GM18519 (cell line): ENCODE measurements at regions not wholly inside any gene's neighbourhood (a gene's known extent, or its start where the extent isn't known, plus 50 kb on each side); places are given as distances from the start of the nearest gene placed in this dataset.
"Not testable (repeated sequence)": the region's sequence is repeated elsewhere in the genome, so short reads cannot be mapped to it uniquely, and the experiment has no call there.

Experiments
- ATAC-seq: cut with Tn5 transposase; IDR thresholded peaks from one replicate; pipeline ENCODE4 v1.9.1; 2021; ENCODE audit warnings: mild to moderate bottlenecking, moderate library complexity; ENCODE audit not compliant: unreplicated experiment, low FRiP score

DNA sequence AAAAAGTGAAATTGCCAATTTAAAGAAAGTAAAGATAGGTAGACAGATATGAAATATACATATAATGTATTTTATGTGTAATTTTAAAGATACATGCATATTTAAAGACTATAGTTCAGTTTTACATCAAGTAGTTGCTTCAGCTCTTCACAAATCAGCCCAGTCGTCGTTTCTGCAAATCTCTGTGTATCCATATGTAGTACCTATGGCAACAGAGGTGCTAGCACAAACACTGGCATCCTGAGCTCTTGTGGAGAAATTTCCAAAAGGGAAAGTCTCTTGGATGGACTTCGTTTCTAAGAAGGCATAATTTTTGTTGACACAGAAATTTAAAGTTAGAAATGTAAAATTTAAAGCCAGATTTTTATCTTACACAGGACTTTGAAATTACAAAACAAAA lies 1284.7 kb downstream of the ROBO1 start:
- ATAC-seq: no peak

DNA sequence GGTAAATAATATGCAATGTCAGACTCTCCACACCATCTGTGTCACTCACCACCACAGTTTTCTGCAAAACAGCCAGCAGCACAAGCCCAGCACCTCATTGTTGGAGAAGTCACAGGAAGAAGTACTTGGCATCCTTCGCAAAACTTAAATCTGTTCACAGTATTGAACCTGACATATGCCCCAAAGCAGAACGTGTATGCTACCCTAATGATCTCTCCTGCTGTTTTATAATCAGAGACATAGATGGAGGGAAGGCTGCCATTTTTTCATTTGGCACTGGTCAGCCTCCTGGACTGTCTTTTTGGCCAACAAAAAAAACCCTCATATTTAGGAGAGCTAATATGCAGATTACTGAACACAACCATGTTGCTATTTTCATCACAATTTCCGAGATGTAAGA lies 1272.9 kb downstream of the ROBO1 start:
- ATAC-seq: no peak

DNA sequence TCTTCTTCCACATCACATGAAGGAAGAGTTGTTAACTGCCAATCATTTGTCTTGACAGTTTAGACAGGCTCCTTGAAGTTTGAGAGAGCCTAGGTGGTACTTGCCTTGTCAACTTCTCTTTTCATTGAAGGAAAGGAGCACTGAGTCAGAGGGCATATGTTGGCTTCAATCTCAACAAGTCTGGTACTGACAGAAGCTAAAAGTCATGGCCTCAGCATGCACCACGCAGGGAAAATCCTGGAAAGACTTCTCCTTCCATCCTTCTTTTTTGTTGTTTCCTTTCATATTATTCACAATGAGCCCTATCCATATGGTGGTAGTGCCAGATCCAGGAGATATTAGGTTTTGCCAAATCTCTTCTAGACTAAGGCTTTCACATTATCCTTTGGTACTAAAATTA lies 1272.5 kb downstream of the ROBO1 start:
- no peak for ATAC-seq

DNA sequence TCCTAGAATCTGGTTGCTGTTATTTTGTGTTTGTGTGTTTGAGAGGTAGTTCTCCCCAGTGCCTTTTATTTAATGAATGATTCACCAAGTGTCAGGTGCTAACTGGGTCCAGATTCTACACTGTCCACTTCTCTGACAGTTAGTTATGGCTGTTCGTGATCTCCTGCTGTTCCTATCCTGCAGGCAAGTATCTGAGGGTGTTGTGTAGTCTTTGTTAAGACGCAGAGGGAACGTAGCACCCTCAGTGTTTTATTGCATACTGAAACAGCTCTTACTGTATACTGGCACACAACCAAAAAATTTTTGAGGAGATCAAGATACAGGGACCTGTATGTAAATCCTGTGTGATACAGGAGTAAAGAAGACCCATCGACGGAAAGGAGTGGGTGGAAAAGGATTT lies 1271.3 kb downstream of the ROBO1 start:
- ATAC-seq: no peak

DNA sequence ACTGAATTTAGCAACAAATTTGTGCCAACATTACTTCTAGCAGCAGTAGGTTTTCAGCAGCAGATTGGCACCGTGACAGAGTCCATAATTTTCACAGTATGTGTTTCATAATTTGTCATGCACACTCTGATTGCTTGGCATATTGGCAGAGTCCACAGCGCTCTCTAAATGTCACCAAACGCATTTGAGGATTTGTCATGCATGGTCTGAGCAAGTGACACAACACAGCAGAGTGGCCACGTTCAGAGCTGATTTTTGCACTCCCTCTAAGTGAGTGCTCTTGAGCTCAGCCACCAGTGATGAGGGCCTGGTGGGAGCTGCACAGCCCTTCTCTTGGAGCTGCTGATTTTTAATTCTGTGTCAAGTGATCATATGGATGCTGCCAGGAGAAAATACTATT lies 1270.8 kb downstream of the ROBO1 start:
- ATAC-seq: no peak

DNA sequence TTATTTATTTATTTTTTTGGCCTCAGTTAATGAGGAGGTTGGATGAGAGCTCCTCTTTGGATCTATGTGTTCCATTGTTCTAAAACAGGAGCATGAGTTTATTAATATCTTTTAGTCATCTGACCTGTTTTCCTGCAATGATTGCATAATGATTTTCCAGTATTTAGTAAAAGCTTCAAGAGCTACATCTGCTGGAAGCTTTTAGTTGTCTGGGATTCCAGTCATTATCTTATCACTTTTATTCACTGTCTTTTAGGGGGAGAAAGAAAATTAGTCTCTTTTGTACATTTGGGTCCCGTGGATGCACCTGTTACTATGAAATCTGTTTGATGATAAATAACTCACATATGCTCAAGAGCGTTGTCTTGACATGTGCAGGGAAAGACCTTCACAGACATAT lies 1270.0 kb downstream of the ROBO1 start:
- ATAC-seq: no peak

DNA sequence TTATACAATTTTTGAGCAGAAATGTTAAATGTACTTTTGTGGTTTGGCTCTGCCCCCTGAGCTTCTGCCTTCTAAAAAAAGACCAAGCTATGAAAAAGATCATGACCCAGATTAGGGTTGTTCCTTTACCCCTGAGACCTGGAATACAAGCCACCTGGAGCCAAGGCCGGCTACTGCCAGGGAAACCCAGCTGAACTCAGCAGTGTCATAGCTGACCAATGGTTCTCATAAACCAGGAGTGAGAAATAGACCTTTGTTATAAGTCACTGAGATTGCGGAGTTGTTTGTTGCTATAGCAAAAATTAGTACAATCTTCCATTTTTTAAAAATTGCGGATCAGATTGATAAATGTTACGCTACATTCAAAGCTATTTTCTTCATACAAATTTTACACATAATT lies 1261.7 kb downstream of the ROBO1 start:
- no peak for ATAC-seq

DNA sequence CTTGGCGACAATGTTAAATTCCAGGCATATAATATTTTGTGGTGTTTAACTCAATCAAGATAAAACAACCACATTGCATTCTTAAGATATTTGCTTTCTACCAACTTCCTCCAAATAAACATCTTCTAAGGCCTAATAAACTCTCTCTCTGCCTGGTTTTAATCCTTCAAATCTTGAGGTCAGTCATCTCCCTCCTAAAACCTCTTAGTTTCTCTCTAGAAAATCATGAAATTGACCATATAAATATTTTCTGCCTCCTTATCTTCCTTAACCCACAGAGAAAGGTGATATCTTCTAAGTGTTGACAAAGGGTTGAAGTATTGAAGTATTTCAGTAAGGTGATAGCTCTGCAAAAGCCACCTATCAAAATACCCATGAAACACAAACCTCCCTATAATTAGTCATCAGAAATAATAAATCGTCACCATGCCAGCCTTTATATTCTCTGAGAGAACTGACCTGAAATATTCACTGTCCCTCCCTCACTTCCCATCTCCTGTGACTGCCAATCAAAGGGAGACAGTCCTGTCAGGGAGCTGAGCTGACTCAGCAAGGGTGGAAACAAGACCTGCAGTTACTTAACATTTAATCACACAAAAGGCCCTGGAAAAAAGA lies 1261.1 kb downstream of the ROBO1 start:
- no peak for ATAC-seq

DNA sequence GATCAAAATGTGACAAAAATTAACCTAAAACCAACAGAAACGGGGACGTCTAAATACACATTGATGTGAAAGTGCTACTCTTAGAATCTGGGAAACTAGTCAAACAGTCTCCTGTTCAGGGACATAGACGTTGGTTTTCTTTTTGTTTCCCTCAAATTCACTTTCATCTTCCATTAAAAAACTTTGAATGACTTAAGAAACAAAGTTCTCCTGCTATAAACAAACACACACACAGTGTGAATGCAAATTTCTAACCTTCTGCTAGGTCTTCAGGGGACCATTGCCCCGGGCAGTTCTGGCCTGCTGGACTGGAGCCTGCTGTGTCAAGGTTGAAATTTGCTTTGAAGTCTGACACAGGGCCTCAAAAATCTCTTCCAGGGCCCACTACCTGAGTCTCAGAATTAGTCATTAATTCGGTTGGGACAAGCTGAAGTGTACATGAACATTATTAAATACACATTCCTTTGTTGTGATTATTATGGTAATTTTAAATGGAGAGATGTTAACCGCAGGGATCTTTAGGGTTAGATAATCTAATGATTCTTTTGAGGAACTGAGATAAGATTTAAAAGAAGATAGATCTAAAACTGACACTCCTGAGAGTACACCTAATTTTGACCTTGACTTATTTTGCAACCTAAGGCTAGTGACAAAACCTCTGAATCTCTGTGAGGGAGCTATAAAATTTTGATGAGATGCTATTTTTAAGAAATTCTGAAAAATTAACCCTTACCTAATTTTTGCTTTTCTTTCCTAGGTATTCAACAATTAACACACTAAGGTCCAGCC lies 1260.4 kb downstream of the ROBO1 start:
- no peak for ATAC-seq

DNA sequence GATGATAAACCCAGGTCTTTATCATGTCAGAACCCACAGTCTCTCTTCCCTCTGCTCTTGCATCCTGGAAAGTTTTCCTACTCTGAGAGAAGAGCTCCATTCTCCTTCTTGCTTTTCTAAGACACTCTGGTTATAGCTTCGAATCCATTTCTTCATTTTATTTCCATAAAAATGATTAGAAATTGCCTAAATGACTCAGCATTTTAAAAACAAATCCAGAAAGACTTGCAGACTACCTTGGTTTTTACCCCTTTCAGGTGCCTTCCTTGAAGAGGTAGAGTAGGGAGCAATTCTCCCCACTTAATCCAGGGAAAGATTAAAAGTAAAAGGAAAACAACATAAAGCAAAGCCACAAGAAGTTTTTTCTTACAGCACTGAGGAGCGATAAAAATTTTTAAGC lies 1256.0 kb downstream of the ROBO1 start:
- no peak for ATAC-seq

DNA sequence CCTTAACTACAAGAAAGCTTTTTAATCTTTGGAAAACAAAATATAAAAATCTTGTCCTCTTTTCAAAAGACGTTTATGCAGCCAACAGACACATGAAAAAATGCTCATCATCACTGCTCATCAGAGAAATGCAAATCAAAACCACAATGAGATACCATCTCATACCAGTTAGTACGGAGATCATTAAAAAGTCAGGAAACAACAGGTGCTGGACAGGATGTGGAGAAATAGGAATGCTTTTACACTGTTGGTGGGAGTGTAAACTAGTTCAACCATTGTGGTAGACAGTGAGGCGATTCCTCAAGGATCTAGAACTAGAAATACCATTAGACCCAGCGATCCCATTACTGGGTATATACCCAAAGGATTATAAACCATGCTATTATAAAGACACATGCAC lies 1255.0 kb downstream of the ROBO1 start:
- not testable (repeated sequence) for ATAC-seq

DNA sequence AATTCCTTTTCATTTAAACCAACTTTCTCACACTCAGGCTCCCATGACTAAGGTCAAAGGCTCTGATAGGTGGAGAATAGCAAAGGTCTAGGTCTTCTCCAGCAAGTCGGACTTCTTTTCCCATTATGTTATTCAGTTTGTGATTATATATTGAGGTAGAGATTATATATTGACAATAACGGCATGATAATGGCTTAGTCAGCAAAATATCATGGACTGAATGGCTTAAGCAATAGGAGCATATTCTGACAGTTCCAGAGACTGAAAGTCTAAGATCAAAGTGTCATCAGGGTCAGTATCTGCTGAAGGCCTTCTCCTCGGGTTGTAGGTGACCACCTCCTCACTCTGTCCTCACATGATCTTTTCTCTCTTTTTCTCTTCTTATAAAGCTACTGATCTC lies 1251.4 kb downstream of the ROBO1 start:
- ATAC-seq: no peak

DNA sequence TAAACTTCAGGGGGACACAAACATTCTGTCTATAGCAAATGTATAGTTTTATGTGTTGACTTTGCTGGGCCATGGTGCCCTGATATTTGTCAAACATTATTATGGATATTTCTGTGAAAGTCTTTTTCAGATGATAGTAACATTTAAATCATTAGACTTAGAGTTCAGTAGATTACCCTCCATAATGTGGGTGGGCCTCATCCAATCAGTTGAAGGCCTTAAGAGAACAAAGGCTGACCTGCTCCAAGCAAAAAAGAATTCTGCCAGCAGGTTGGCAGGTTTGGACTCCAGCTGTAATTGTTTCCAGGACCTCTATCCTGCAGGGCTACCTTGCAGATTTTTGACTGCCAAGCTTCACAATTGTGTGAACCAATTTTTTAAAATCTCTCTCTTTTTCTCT lies 1250.9 kb downstream of the ROBO1 start:
- no peak for ATAC-seq

DNA sequence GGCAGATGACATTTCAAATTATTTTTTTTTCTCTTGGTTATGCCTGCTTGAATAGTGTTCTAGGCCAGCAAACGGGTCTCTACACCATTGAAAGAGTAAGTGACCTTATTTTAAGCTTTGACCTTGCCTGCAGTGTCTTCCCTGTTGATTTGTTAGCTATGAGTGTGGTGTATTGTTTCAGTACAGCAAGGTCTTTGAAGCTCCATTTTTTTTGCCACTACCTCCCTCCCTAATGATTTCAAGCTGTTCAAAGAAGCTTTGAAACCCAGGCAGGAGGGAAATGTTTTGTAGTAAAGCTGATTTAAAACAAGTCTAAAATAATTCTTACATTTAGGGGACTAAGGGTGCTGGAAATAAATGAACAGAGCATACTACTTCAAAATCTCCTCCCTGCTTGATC lies 1249.8 kb downstream of the ROBO1 start:
- ATAC-seq: no peak

DNA sequence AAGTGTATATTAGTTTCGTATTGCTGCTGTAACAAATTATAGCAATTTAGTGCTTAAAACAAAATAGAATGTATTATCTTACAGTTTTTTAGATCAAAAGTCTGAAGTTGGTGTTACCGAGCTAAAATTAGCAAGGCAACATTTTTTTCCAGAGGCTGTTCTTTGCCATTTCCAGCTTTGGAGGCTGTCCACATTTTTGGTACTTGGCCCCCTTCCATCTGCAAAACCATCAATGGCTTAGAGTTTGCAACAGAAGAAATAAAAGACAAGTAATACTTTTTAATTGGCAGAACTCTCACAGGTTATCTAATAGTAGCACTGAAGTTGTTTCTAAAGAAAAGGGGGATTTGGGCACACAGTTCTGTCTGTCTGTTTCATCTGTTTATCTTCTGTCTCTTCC lies 1248.5 kb downstream of the ROBO1 start:
- ATAC-seq: no peak

DNA sequence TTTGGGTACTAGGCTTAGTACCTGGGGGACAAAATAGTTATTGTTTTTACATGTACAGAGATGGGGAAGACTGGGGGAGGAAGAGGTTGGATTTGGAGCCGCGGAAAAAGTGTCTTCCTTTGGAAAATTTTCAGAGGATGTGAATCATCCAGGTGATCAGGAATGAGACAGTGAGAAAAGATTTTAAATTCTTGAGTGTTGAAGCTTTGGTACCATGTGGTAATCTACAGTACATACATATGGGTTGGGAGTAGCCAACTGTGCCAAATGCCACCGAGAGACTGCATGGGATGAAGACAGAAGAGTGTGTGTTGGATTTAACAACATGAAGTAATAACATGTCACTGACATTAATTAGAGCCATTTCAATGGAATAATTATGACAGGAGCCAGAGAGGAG lies 1238.2 kb downstream of the ROBO1 start:
- no peak for ATAC-seq

DNA sequence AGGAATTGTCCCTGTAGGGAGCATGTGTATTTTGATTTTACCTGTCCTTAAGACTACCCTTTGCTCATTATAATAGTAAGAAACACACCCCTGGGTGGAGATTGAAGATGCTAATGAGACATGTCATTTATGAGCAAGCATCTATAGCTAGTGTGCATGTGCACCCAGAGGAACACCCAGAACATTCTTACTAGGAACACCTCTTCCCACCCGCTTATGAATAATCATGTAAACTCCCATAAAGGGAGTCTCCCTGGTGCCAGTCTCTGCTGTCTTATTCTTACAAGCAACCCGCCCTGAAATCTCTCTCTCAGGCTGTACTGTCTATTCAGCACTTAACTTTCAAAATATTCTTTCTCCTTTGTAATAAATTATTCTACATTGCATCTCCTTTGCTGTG lies 1227.3 kb downstream of the ROBO1 start:
- ATAC-seq: no peak

DNA sequence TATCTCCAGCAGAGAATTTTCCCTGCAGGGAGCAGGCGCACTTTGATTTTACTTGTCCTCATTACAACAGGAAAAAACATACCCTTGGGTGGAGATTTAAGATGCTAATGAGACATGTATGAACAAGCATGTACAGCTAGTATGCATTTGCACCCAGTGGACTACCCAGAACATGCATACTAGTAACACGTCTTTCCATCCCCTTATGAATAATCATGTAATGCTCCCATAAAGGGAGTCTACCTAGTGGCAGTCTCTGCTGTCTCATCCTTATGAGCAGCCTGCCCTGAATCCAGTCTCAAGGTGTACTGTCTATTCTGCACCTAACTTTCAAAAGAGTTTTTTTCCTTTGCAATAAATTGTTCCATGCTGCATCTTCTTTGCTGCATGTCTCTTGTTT lies 1222.0 kb downstream of the ROBO1 start:
- no peak for ATAC-seq
